Fibroblast of lung (primary cell): ENCODE measurements at regions not wholly inside any gene's neighbourhood (a gene's known extent, or its start where the extent isn't known, plus 50 kb on each side); places are given as distances from the start of the nearest gene placed in this dataset.
A peak's percentile ranks its signal among the peaks of the same experiment; 100 is the strongest.

ENCODE experiments used
- DNase-seq, 2 donors: peaks; one replicate each; pipeline versions ENCODE4 v3.0.0 to v3.0.0-alpha.2; 2010; ENCODE audit warnings: low read depth in 2 of 2
- H2AFZ ChIP-seq: 2 replicates; pipeline ENCODE4 v1.5.1; 2012; ENCODE audit warnings: low read length, control low read depth, inconsistent platforms
- H3K27ac ChIP-seq: 2 replicates; pipeline ENCODE4 v1.5.1; 2011; ENCODE audit warnings: low read length, control low read depth; ENCODE audit not compliant: insufficient read depth
- H3K27me3 ChIP-seq: 2 replicates; pipeline ENCODE4 v1.5.1; 2011; ENCODE audit warnings: mild to moderate bottlenecking, low read length; ENCODE audit not compliant: control insufficient read depth, insufficient read depth
- H3K36me3 ChIP-seq: 2 replicates; pipeline ENCODE4 v1.5.1; 2011; ENCODE audit warnings: low read length; ENCODE audit not compliant: control insufficient read depth, insufficient read depth
- H3K4me1 ChIP-seq: 2 replicates; pipeline ENCODE4 v1.5.1; 2011; ENCODE audit warnings: low read length; ENCODE audit not compliant: control insufficient read depth, insufficient read depth; ENCODE audit errors: extremely low read depth
- H3K4me2 ChIP-seq: 2 replicates; pipeline ENCODE4 v1.5.1; 2011; ENCODE audit warnings: low read length, control low read depth; ENCODE audit not compliant: insufficient read depth; ENCODE audit errors: extremely low read depth
- H3K4me3 ChIP-seq, 4 experiments: fragments of 200-600 bp in 1 of 4; sonication (generic) in 1 of 4; replicated peaks in 1 of 4; 2 replicates each; pipeline ENCODE4 v1.5.1; 2011 to 2016; ENCODE audit warnings: low read length in 4 of 4, low read depth in 3 of 4, mild to moderate bottlenecking in 3 of 4, control low read depth in 2 of 4, inconsistent platforms in 1 of 4, mixed read lengths in 1 of 4; ENCODE audit not compliant: insufficient read depth in 1 of 4; ENCODE audit errors: control extremely low read depth in 1 of 4
- H3K79me2 ChIP-seq: 2 replicates; pipeline ENCODE4 v1.5.1; 2012; ENCODE audit warnings: mild to moderate bottlenecking, low read length, inconsistent platforms; ENCODE audit not compliant: control insufficient read depth, insufficient read depth
- H3K9ac ChIP-seq: 2 replicates; pipeline ENCODE4 v1.5.1; 2011; ENCODE audit warnings: mild to moderate bottlenecking, low read length, control low read depth; ENCODE audit not compliant: insufficient read depth
- H3K9me3 ChIP-seq: 2 replicates; pipeline ENCODE4 v1.5.1; 2012; ENCODE audit warnings: low read depth, low read length; ENCODE audit not compliant: control insufficient read depth, insufficient read depth
- H4K20me1 ChIP-seq: 2 replicates; pipeline ENCODE4 v1.5.1; 2011; ENCODE audit warnings: low read length; ENCODE audit not compliant: control insufficient read depth, insufficient read depth; ENCODE audit errors: extremely low read depth
- CTCF ChIP-seq, 2 donors: IDR thresholded peaks in 1 of 2; conservative IDR thresholded peaks in 1 of 2; 1 replicate in 1 of 2; 2 replicates in 1 of 2; pipeline ENCODE4 v1.5.1; 2011 to 2012; ENCODE audit warnings: low read length in 2 of 2, control low read depth in 1 of 2, inconsistent platforms in 1 of 2, low read depth in 1 of 2, mild to moderate bottlenecking in 1 of 2
- EZH2 ChIP-seq: IDR thresholded peaks from 2 replicates; pipeline ENCODE4 v1.5.1; 2012; ENCODE audit warnings: low read length, control low read depth, mild to moderate bottlenecking; ENCODE audit errors: missing control alignments

DNA sequence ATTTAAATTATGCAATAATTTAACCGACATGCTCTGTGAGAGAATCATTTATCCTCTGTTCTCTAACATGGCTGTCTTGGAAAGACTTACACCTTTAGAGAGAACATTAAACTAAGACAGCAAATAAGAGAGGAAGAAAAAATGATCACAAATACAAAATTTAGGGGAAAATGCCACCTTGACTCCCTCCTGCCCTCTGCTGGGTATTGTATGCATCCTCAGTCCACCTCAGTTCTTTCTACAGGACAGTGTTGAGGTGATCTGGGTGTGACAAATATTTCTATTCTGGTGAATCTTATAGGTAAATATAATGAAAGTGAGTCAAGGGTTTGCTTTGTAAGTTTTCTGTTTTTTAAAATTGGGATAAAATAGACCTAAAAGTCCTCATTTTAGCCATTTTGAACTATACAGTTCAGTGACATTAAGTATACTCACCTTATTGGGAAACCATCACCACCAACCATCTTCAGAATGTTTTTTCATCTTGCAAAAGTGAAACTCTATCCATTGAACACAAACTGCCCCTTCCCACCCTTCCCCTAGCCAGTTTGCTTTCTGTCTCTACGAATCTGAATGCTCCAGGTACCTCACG, 61.5 kb upstream of the ELMO1 start:
- Histone ChIP-seq H4K20me1 (no peaks in the 10 kb centered on the region), H3K9me3 (no peaks in the 10 kb centered on the region), H3K4me3 (no peak overlapping the region), H3K27me3 (no peaks in the 10 kb centered on the region), H3K36me3 (no peaks in the 10 kb centered on the region), H3K9ac (no peak overlapping the region), H3K27ac (no peak overlapping the region), H3K4me1 (no peaks in the 10 kb centered on the region), H2AFZ (no peak overlapping the region), H3K79me2 (no peaks in the 10 kb centered on the region), H3K4me2 (no peak overlapping the region)
- TF ChIP-seq CTCF (conservative IDR thresholded peaks at IDR 0.05 in 1 of 2, IDR thresholded peaks at IDR 0.05 in 1 of 2; ENCODE audit: low read depth in 1 of 2, low read length in 2 of 2) (peak; percentile 20 to 68), EZH2 (no peak)
- peak in 1 of 2 donors; percentile 22 for DNase-seq

DNA sequence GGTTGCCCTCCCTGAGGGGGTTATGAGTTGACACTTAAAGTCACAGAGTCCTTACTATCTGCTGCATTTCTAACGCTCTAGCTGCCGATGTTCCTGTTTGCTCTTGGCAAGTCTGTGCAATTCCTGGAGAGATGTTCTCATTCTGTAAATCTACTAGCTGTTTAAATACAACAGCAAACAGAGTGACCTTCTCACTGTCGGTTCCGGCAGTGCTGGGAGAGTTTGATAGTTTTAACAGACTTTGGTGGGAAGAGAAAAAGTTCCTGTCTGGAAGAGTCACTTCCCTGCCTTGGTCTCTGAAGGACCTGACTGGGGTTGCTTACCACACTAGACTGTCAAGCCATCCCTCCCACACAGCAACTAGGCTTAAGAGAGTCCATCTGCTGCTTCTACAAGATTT, 63.3 kb upstream of the ELMO1 start:
- no peaks in the 10 kb centered on the region for H3K4me1 ChIP-seq
- no peak overlapping the region for H3K27ac ChIP-seq
- TF ChIP-seq CTCF (conservative IDR thresholded peaks at IDR 0.05 in 1 of 2, IDR thresholded peaks at IDR 0.05 in 1 of 2; ENCODE audit: low read depth in 1 of 2, low read length in 2 of 2) (no peak), EZH2 (no peak)
- H3K4me3 ChIP-seq, result no peak overlapping the region
- H2AFZ ChIP-seq, result no peak overlapping the region
- H3K4me2 ChIP-seq, result no peak overlapping the region
- no peaks in the 10 kb centered on the region for H3K79me2 ChIP-seq
- H4K20me1 ChIP-seq, result no peaks in the 10 kb centered on the region
- H3K9ac ChIP-seq, result no peak overlapping the region
- no peak for DNase-seq
- H3K27me3 ChIP-seq, result no peaks in the 10 kb centered on the region
- no peaks in the 10 kb centered on the region for H3K9me3 ChIP-seq
- no peaks in the 10 kb centered on the region for H3K36me3 ChIP-seq

GRCh38 chr7:37514497-37514896, 65.8 kb upstream of the ELMO1 start:
- no peaks in the 10 kb centered on the region for H3K4me1 ChIP-seq
- no peak overlapping the region for H3K4me2 ChIP-seq
- no peaks in the 10 kb centered on the region for H3K36me3 ChIP-seq
- no peaks in the 10 kb centered on the region for H3K27me3 ChIP-seq
- no peaks in the 10 kb centered on the region for H3K9me3 ChIP-seq
- no peak overlapping the region for H3K4me3 ChIP-seq
- TF ChIP-seq CTCF (conservative IDR thresholded peaks at IDR 0.05 in 1 of 2, IDR thresholded peaks at IDR 0.05 in 1 of 2; ENCODE audit: low read depth in 1 of 2, low read length in 2 of 2) (no peak), EZH2 (no peak)
- DNase-seq, result no peak
- no peaks in the 10 kb centered on the region for H4K20me1 ChIP-seq
- no peak overlapping the region for H3K27ac ChIP-seq
- no peak overlapping the region for H2AFZ ChIP-seq
- H3K9ac ChIP-seq, result no peak overlapping the region
- H3K79me2 ChIP-seq, result no peaks in the 10 kb centered on the region
